ENCODE measurements at regions not wholly inside any gene's neighbourhood (a gene's known extent, or its start where the extent isn't known, plus 50 kb on each side); places are given as distances from the start of the nearest gene placed in this dataset.
"Not testable (repeated sequence)": the region's sequence is repeated elsewhere in the genome, so short reads cannot be mapped to it uniquely, and the experiment has no call there.

DNA sequence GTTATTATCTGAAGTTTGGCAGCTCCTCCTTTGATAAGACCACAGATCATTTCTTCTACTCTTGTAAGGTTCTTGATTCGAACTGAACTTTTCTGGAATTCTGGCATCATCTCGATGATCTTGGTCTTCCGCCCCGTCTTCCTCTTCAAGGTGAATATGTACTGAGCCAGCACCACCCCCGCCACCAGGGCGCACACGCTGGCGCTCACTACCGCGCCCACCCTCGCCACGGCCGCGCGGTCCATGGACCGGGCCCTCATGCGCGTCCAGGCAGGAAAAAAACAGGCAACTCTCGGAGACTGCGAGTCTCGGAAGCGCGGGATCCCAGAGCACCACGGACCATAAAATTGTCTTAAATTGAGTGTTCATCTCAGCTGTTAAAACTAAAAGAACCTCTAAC is 458.4 kb upstream of the NDST3 start:
- POLR2A ChIA-PET = no interaction called here
- TF ChIP-seq ZNF384 (IDR thresholded peaks at IDR 0.05) (no peak), FOXM1 (IDR thresholded peaks at IDR 0.05; ENCODE audit: borderline replicate concordance) (no peak), NFRKB (IDR thresholded peaks at IDR 0.05) (no peak), SUZ12 (IDR thresholded peaks at IDR 0.05) (no peak), CTBP1 (IDR thresholded peaks at IDR 0.05; ENCODE audit: borderline replicate concordance) (no peak), BHLHE40 (IDR thresholded peaks at IDR 0.05; ENCODE audit: borderline replicate concordance) (no peak), FOXK2 (IDR thresholded peaks at IDR 0.05) (no peak), FOXA1 (IDR thresholded peaks at IDR 0.05) (no peak), ARNT (IDR thresholded peaks at IDR 0.05) (no peak), TARDBP (IDR thresholded peaks at IDR 0.05) (no peak), HDGF (IDR thresholded peaks at IDR 0.05; ENCODE audit: borderline replicate concordance) (no peak), SP1 (IDR thresholded peaks at IDR 0.05) (no peak), LEF1 (IDR thresholded peaks at IDR 0.05; ENCODE audit: borderline replicate concordance) (no peak)
- TF ChIP-seq, protein P1, sequence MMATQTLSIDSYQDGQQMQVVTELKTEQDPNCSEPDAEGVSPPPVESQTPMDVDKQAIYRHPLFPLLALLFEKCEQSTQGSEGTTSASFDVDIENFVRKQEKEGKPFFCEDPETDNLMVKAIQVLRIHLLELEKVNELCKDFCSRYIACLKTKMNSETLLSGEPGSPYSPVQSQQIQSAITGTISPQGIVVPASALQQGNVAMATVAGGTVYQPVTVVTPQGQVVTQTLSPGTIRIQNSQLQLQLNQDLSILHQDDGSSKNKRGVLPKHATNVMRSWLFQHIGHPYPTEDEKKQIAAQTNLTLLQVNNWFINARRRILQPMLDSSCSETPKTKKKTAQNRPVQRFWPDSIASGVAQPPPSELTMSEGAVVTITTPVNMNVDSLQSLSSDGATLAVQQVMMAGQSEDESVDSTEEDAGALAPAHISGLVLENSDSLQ (IDR thresholded peaks at IDR 0.05) = no peak
- DNase-seq (ENCODE audit: extremely low spot score) = no peak
- CTCF ChIA-PET = no interaction called here

DNA sequence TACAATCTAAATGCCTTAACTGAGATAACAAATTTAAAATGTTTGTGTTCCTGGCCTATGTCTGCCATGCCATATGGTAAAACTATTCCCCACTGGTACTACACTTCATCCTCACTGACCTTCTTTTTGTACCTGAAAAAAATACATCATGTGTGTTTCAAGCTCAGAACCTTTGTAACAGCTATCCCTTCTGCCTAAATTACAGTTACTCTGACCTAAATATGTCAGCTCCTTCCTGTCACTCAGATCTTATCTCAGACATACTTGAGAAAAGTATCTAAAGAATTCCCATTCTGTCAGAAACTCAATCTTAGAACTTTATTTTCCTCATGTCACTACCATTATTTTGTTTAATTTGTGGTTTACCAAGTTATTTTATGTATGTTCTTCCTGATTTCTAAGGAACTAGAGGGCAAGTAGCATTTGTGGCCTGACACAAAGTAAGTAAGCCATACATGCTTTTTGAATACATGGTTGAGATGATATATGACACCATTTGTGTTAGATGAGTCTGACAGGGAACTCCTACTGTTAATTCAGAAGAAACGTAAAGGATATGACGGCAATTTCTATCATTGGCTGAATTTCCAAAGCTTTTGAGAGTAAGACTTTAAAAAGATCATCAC is 456.5 kb upstream of the NDST3 start:
- POLR2A ChIA-PET = no interaction called here
- no peak for DNase-seq (ENCODE audit: extremely low spot score)
- no peak for TF ChIP-seq FOXA1 (IDR thresholded peaks at IDR 0.05)
- TF ChIP-seq, protein P1 (IDR thresholded peaks at IDR 0.05) = peak; percentile 37; the same call in 1 of the 2 replicates
- no peak for TF ChIP-seq TARDBP (IDR thresholded peaks at IDR 0.05)
- CTCF ChIA-PET = no interaction called here

DNA sequence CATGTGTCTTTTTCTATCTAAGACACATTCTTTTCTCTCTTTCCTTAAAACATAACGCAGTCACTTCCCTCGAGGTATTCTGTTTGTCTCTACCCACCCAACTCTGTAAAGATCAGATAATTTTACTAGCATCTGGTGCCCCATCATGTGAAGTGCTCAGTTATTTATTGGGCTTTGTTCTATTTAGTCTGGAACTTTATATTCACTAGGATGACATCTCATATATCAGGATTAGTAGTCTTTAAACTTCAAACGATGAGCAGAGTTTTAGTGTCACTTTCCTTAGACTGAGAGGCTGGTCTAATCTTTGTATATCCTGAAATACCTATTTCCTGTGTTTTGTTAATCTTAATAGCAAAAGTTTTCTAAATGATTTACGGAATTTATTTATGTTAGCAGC is 445.5 kb upstream of the NDST3 start:
- no peak for TF ChIP-seq NFRKB (IDR thresholded peaks at IDR 0.05)
- no peak for TF ChIP-seq FOXM1 (IDR thresholded peaks at IDR 0.05; ENCODE audit: borderline replicate concordance)
- TF ChIP-seq BHLHE40 (IDR thresholded peaks at IDR 0.05; ENCODE audit: borderline replicate concordance) = no peak
- no peak for TF ChIP-seq L3MBTL2 (conservative IDR thresholded peaks at IDR 0.05)
- no peak for DNase-seq (ENCODE audit: extremely low spot score)
- POLR2A ChIA-PET = no interaction called here
- CTCF ChIA-PET = no interaction called here

DNA sequence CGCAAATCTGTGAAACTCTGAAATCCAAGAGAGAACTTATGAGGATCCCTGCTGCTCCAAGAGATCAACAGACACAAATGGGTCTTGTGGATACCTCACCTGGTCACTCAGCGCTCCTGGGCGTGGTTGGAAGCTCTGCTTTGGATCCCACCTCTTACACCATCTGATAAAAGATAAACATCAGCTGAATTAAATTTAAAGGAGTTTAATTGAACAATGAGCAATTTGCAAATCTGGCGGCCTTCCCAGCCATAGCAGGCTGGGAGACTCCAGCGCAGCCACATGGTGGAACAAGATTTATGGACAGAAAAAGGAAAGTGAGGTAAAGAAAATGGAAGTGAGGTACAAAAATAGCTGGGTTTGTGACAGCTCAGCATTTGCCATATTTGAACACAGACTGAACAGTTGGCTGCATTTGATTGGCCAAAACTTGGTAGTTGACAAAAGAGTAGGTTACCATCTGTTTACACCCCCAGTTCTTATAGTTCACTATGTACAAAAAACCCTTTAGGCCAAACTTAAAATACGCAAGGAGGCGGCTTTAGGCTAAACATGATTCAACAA is 437.3 kb upstream of the NDST3 start:
- POLR2A ChIA-PET = no interaction called here
- DNase-seq (ENCODE audit: extremely low spot score) = no peak
- TF ChIP-seq FOXA1 (IDR thresholded peaks at IDR 0.05) (no peak), BHLHE40 (IDR thresholded peaks at IDR 0.05; ENCODE audit: borderline replicate concordance) (no peak), FOXM1 (IDR thresholded peaks at IDR 0.05; ENCODE audit: borderline replicate concordance) (no peak), FOXK2 (IDR thresholded peaks at IDR 0.05) (no peak), CTBP1 (IDR thresholded peaks at IDR 0.05; ENCODE audit: borderline replicate concordance) (no peak), LEF1 (IDR thresholded peaks at IDR 0.05; ENCODE audit: borderline replicate concordance) (no peak), HDGF (IDR thresholded peaks at IDR 0.05; ENCODE audit: borderline replicate concordance) (no peak), ZNF384 (IDR thresholded peaks at IDR 0.05) (no peak)
- CTCF ChIA-PET = no interaction called here

DNA sequence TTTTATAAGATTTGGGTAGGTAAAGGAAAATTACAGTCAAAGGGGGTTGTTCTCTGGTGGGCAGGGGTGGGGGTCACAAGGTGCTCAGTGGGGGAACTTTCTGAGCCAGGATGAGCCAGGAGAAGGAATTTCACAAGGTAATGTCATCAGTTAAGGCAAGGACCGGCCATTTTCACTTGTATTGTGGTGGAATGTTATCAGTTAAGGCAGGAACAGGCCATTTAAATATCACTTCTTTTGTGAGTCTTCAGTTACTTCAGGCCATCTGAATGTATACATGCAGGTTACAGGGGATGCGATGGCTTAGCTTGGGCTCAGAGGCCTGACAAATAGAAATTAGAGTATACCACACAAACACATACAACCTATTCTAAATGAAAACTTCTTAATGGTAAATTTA is 434.9 kb upstream of the NDST3 start:
- POLR2A ChIA-PET; DNase-seq (ENCODE audit: extremely low spot score): not testable (repeated sequence)

DNA sequence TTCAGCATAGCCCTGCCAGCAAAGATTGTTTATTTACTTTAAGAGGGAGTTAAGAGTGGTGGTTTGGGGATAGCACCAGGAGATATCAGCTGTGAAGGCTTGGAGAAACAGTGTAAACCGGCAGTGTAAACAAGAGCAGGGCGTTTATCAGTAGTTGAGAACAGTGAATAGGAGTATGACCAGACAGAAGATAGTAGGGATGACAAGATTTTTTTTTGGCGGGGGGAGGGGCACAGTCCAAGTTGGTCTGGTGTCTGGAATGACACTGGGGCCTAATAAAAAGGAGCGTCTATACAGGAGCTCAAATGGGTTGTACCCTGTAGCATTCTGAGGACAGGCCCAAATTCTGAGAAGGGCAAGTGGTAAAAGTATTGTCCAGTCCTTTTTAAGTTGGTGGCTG is 433.4 kb upstream of the NDST3 start:
- DNase-seq (ENCODE audit: extremely low spot score); POLR2A ChIA-PET; CTCF ChIA-PET: not testable (repeated sequence)

More for the DNA sequence above, 434.9 kb upstream of the NDST3 start:
- CTCF ChIA-PET = not testable (repeated sequence)

DNA sequence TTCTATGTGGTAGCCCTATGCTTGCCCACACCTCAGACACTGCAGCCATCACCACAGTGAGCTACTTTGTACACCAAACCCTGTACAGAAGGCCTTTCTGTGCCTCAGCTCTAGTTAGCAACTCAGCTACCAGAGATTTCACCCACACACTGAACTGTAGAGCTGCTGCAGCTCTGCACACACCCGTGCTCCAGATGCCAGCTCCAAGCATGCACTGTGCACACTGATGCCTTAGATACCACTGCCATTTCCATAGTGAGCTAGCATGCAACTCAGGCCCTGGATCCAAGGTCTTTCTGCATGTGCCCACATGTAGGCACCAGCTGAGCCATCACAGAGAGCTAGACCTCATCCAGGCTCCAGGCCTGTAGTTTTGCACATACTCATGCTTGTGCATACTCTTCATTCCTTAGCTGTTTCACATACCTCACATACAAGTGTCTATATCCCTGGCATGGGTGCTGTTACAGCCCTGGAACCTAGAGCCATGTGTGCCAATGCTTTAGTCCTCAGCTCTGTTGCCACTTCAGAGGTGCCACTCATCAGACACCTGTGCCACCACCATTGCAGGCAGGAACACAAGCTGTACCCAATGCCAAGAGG is 423.5 kb upstream of the NDST3 start:
- no peak for TF ChIP-seq FOXM1 (IDR thresholded peaks at IDR 0.05; ENCODE audit: borderline replicate concordance)
- TF ChIP-seq ARNT (IDR thresholded peaks at IDR 0.05) = no peak
- TF ChIP-seq SUZ12 (IDR thresholded peaks at IDR 0.05) = no peak
- no peak for TF ChIP-seq NFRKB (IDR thresholded peaks at IDR 0.05)
- TF ChIP-seq ELF4 (IDR thresholded peaks at IDR 0.05) = no peak
- TF ChIP-seq, protein P1 (IDR thresholded peaks at IDR 0.05) = no peak
- TF ChIP-seq FOXA1 (IDR thresholded peaks at IDR 0.05) = no peak
- no peak for TF ChIP-seq BHLHE40 (IDR thresholded peaks at IDR 0.05; ENCODE audit: borderline replicate concordance)
- TF ChIP-seq L3MBTL2 (conservative IDR thresholded peaks at IDR 0.05) = no peak
- TF ChIP-seq LEF1 (IDR thresholded peaks at IDR 0.05; ENCODE audit: borderline replicate concordance) = no peak
- no peak for TF ChIP-seq TARDBP (IDR thresholded peaks at IDR 0.05)
- POLR2A ChIA-PET = no interaction called here
- CTCF ChIA-PET = no interaction called here
- DNase-seq (ENCODE audit: extremely low spot score) = no peak

All from HEK293T (cell line).